GM23338 (cell line): ENCODE measurements at regions not wholly inside any gene's neighbourhood (a gene's known extent, or its start where the extent isn't known, plus 50 kb on each side); places are given as distances from the start of the nearest gene placed in this dataset.

Experiments
- ATAC-seq: fragments of 200-7000 bp; cut with Tn5 transposase; 3 replicates; pipeline ENCODE4 v1.9.1; 2020
- DNase-seq: peaks from one replicate; pipeline ENCODE4 v3.0.0-alpha.2; 2015; ENCODE audit warnings: low spot score
- H2AFZ ChIP-seq: fragments of 200-600 bp; sonication (generic); 2 replicates; pipeline ENCODE4 v1.8.0; 2016; ENCODE audit warnings: antibody characterized with exemption, mild to moderate bottlenecking, moderate library complexity
- H3F3A ChIP-seq: fragments of 200-600 bp; sonication (generic); replicated peaks from 2 replicates; pipeline ENCODE4 v1.8.0; 2017; ENCODE audit warnings: antibody characterized with exemption, mixed run types, low read depth
- H3K27ac ChIP-seq: fragments of 200-600 bp; sonication (generic); 2 replicates; pipeline ENCODE4 v1.6.1; 2016; ENCODE audit warnings: low read depth
- H3K27me3 ChIP-seq: fragments of 200-600 bp; sonication (generic); 2 replicates; pipeline ENCODE4 v1.8.0; 2016; ENCODE audit warnings: mild to moderate bottlenecking, mixed run types, moderate library complexity; ENCODE audit not compliant: insufficient read depth
- H3K36me3 ChIP-seq: fragments of 200-600 bp; sonication (generic); 2 replicates; pipeline ENCODE4 v1.8.0; 2016; ENCODE audit warnings: mild to moderate bottlenecking; ENCODE audit not compliant: insufficient read depth
- H3K4me1 ChIP-seq: fragments of 200-600 bp; sonication (generic); 2 replicates; pipeline ENCODE4 v1.8.0; 2016; ENCODE audit warnings: mild to moderate bottlenecking, moderate library complexity; ENCODE audit not compliant: insufficient read depth
- H3K4me2 ChIP-seq: fragments of 200-600 bp; sonication (generic); 2 replicates; pipeline ENCODE4 v1.7.1; 2017; ENCODE audit warnings: mixed run types
- H3K4me3 ChIP-seq: fragments of 200-600 bp; sonication (generic); 2 replicates; pipeline ENCODE4 v1.6.1; 2016; ENCODE audit warnings: mixed run types
- H3K79me2 ChIP-seq: fragments of 200-600 bp; sonication (generic); replicated peaks from 2 replicates; pipeline ENCODE4 v1.8.0; 2017; ENCODE audit warnings: mild to moderate bottlenecking; ENCODE audit not compliant: insufficient read depth
- H3K9me2 ChIP-seq: fragments of 200-600 bp; sonication (generic); 2 replicates; pipeline ENCODE4 v1.8.0; 2017; ENCODE audit not compliant: insufficient read depth
- H4K20me1 ChIP-seq: fragments of 200-600 bp; sonication (generic); replicated peaks from 2 replicates; pipeline ENCODE4 v1.8.0; 2017; ENCODE audit warnings: mild to moderate bottlenecking; ENCODE audit not compliant: insufficient read depth
- H3K27ac Mint-ChIP-seq: 2 replicates; pipeline ENCODE4 v1.8.0; 2020; ENCODE audit warnings: inconsistent platforms, mild to moderate bottlenecking, moderate library complexity, mixed read lengths
- H3K27me3 Mint-ChIP-seq: 3 replicates; pipeline ENCODE4 v1.8.0; 2022; ENCODE audit warnings: low read depth, mild to moderate bottlenecking, moderate library complexity, mixed read lengths, inconsistent platforms; ENCODE audit not compliant: insufficient read depth, poor library complexity
- H3K36me3 Mint-ChIP-seq: 3 replicates; pipeline ENCODE4 v1.8.0; 2021; ENCODE audit warnings: low read depth, mild to moderate bottlenecking, inconsistent platforms, moderate library complexity, mixed read lengths
- H3K4me1 Mint-ChIP-seq: 3 replicates; pipeline ENCODE4 v1.8.0; 2020; ENCODE audit warnings: mild to moderate bottlenecking, inconsistent platforms, mixed read lengths
- H3K4me3 Mint-ChIP-seq: 3 replicates; pipeline ENCODE4 v1.8.0; 2021; ENCODE audit warnings: moderate library complexity, mild to moderate bottlenecking, inconsistent platforms, mixed read lengths
- H3K9me3 Mint-ChIP-seq: 3 replicates; pipeline ENCODE4 v1.8.0; 2020; ENCODE audit warnings: moderate library complexity, mild to moderate bottlenecking, inconsistent platforms, mixed read lengths
- EZH2 ChIP-seq: fragments of 200-600 bp; sonication (generic); IDR thresholded peaks from one replicate; pipeline ENCODE4 v1.8.0; 2017; ENCODE audit warnings: antibody characterized with exemption, mild to moderate bottlenecking, low read depth; ENCODE audit not compliant: unreplicated experiment
- JUNB ChIP-seq: IDR thresholded peaks from one replicate; pipeline ENCODE4 v1.6.1; 2016; ENCODE audit warnings: antibody characterized with exemption; ENCODE audit not compliant: unreplicated experiment
- NANOG ChIP-seq: IDR thresholded peaks from 2 replicates; pipeline ENCODE4 v1.6.1; 2016; ENCODE audit warnings: antibody characterized with exemption, borderline replicate concordance
- POLR2AphosphoS5 ChIP-seq: IDR thresholded peaks from 2 replicates; pipeline ENCODE4 v1.6.1; 2016; ENCODE audit warnings: antibody characterized with exemption, low read depth
- STAT1 ChIP-seq: IDR thresholded peaks from one replicate; pipeline ENCODE4 v1.6.1; 2016; ENCODE audit warnings: antibody characterized with exemption; ENCODE audit not compliant: unreplicated experiment
- ZNF331 ChIP-seq: fragments of 250-450 bp; sonication (Bioruptor Pico); IDR thresholded peaks from 2 replicates; pipeline ENCODE4 v1.5.0; 2020; ENCODE audit warnings: low read depth, mild to moderate bottlenecking, moderate library complexity
- TF ChIP-seq, protein P1 (sequence below): fragments of 250-450 bp; sonication (Bioruptor Pico); IDR thresholded peaks from 2 replicates; pipeline ENCODE4 v1.5.0; 2020; ENCODE audit warnings: mild to moderate bottlenecking, moderate library complexity
- TF ChIP-seq, protein P2 (sequence below), 2 experiments: fragments of 200-600 bp in 1 of 2; sonication (generic) in 1 of 2; conservative IDR thresholded peaks; 2 replicates each; pipeline versions ENCODE4 v1.5.1 to v1.6.1; 2016 to 2017; ENCODE audit warnings: antibody characterized with exemption in 2 of 2, low read depth in 2 of 2, mild to moderate bottlenecking in 2 of 2, moderate library complexity in 1 of 2

DNA sequence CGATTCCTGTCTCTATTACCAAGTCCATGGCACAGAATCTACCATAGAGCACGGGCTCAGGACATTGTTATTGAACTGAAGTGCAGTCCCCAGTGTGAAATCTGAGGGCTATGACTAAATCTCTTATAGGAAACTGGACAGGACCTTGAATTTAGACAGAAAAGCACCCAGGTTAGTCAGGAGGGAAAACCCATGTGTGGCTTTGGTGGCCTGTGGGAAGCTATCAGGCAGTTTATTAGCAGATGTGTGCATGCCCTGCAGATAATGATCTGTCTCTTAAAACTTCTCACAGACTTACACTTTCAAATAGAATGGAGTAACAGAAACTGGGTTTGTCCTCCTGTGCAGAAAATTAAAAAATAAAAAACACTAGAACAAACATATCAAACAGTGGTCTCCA, 610.0 kb upstream of the RAB6C start (continued):
- TF ChIP-seq, protein P1, sequence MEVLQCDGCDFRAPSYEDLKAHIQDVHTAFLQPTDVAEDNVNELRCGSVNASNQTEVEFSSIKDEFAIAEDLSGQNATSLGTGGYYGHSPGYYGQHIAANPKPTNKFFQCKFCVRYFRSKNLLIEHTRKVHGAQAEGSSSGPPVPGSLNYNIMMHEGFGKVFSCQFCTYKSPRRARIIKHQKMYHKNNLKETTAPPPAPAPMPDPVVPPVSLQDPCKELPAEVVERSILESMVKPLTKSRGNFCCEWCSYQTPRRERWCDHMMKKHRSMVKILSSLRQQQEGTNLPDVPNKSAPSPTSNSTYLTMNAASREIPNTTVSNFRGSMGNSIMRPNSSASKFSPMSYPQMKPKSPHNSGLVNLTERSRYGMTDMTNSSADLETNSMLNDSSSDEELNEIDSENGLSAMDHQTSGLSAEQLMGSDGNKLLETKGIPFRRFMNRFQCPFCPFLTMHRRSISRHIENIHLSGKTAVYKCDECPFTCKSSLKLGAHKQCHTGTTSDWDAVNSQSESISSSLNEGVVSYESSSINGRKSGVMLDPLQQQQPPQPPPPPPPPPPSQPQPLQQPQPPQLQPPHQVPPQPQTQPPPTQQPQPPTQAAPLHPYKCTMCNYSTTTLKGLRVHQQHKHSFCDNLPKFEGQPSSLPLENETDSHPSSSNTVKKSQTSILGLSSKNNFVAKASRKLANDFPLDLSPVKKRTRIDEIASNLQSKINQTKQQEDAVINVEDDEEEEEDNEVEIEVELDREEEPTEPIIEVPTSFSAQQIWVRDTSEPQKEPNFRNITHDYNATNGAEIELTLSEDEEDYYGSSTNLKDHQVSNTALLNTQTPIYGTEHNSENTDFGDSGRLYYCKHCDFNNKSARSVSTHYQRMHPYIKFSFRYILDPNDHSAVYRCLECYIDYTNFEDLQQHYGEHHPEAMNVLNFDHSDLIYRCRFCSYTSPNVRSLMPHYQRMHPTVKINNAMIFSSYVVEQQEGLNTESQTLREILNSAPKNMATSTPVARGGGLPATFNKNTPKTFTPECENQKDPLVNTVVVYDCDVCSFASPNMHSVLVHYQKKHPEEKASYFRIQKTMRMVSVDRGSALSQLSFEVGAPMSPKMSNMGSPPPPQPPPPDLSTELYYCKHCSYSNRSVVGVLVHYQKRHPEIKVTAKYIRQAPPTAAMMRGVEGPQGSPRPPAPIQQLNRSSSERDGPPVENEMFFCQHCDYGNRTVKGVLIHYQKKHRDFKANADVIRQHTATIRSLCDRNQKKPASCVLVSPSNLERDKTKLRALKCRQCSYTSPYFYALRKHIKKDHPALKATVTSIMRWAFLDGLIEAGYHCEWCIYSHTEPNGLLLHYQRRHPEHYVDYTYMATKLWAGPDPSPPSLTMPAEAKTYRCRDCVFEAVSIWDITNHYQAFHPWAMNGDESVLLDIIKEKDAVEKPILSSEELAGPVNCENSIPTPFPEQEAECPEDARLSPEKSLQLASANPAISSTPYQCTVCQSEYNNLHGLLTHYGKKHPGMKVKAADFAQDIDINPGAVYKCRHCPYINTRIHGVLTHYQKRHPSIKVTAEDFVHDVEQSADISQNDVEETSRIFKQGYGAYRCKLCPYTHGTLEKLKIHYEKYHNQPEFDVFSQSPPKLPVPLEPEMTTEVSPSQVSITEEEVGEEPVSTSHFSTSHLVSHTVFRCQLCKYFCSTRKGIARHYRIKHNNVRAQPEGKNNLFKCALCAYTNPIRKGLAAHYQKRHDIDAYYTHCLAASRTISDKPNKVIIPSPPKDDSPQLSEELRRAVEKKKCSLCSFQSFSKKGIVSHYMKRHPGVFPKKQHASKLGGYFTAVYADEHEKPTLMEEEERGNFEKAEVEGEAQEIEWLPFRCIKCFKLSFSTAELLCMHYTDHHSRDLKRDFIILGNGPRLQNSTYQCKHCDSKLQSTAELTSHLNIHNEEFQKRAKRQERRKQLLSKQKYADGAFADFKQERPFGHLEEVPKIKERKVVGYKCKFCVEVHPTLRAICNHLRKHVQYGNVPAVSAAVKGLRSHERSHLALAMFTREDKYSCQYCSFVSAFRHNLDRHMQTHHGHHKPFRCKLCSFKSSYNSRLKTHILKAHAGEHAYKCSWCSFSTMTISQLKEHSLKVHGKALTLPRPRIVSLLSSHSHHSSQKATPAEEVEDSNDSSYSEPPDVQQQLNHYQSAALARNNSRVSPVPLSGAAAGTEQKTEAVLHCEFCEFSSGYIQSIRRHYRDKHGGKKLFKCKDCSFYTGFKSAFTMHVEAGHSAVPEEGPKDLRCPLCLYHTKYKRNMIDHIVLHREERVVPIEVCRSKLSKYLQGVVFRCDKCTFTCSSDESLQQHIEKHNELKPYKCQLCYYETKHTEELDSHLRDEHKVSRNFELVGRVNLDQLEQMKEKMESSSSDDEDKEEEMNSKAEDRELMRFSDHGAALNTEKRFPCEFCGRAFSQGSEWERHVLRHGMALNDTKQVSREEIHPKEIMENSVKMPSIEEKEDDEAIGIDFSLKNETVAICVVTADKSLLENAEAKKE (CRISPR knock-in tag), result no peak

GRCh38 chr2:129374452-129374851, 605.0 kb upstream of the RAB6C start:
- Mint-ChIP-seq H3K27me3 (peaks cover 2% of the 10 kb centered on the region), H3K4me3 (no peak overlapping the region), H3K4me1 (no peaks in the 10 kb centered on the region), H3K36me3 (no peaks in the 10 kb centered on the region), H3K27ac (no peak overlapping the region), H3K9me3 (no peaks in the 10 kb centered on the region)
- no peak overlapping the region for H3K27ac ChIP-seq
- no peaks in the 10 kb centered on the region for H3K9me2 ChIP-seq
- no peaks in the 10 kb centered on the region for H3K36me3 ChIP-seq
- no peaks in the 10 kb centered on the region for H3K4me1 ChIP-seq
- H3K4me3 ChIP-seq, result no peak overlapping the region
- ATAC-seq (no peak), DNase-seq (no peak)
- H2AFZ ChIP-seq, result no peak overlapping the region
- no peaks in the 10 kb centered on the region for H3F3A ChIP-seq
- no peaks in the 10 kb centered on the region for H3K79me2 ChIP-seq
- no peak overlapping the region for H3K4me2 ChIP-seq
- no peaks in the 10 kb centered on the region for H3K27me3 ChIP-seq
- H4K20me1 ChIP-seq, result no peaks in the 10 kb centered on the region
- TF ChIP-seq JUNB (no peak), ZNF331 (CRISPR knock-in tag) (no peak), POLR2AphosphoS5 (no peak), NANOG (no peak), EZH2 (no peak), STAT1 (no peak)
- TF ChIP-seq, protein P1 (CRISPR knock-in tag), result no peak
- TF ChIP-seq, protein P2, sequence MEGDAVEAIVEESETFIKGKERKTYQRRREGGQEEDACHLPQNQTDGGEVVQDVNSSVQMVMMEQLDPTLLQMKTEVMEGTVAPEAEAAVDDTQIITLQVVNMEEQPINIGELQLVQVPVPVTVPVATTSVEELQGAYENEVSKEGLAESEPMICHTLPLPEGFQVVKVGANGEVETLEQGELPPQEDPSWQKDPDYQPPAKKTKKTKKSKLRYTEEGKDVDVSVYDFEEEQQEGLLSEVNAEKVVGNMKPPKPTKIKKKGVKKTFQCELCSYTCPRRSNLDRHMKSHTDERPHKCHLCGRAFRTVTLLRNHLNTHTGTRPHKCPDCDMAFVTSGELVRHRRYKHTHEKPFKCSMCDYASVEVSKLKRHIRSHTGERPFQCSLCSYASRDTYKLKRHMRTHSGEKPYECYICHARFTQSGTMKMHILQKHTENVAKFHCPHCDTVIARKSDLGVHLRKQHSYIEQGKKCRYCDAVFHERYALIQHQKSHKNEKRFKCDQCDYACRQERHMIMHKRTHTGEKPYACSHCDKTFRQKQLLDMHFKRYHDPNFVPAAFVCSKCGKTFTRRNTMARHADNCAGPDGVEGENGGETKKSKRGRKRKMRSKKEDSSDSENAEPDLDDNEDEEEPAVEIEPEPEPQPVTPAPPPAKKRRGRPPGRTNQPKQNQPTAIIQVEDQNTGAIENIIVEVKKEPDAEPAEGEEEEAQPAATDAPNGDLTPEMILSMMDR (conservative IDR thresholded peaks at IDR 0.05; ENCODE audit: low read depth in 2 of 2), result no peak
